Suprapubic skin (tissue), 4 donors: ENCODE measurements at regions not wholly inside any gene's neighbourhood (a gene's known extent, or its start where the extent isn't known, plus 50 kb on each side); places are given as distances from the start of the nearest gene placed in this dataset.

Experiments used
- EP300 ChIP-seq: sonication (generic); formaldehyde crosslinking; IDR thresholded peaks from one replicate; pipeline ENCODE4 v1.6.1; 2017; ENCODE audit warnings: antibody characterized with exemption
- POLR2A ChIP-seq, 2 donors: fragments of 450-650 bp; IDR thresholded peaks; one replicate each; pipeline ENCODE4 v1.6.1; 2017; ENCODE audit warnings: antibody characterized with exemption in 2 of 2, mild to moderate bottlenecking in 2 of 2, moderate library complexity in 2 of 2
- POLR2AphosphoS5 ChIP-seq, 3 donors: sonication (generic); formaldehyde crosslinking; IDR thresholded peaks; one replicate each; pipeline ENCODE4 v1.6.1; 2017; ENCODE audit warnings: antibody characterized with exemption in 3 of 3
- TF ChIP-seq, protein P1 (sequence below), 2 donors: fragments of 200-600 bp in 1 of 2; fragments of 450-650 bp in 1 of 2; sonication (generic) in 1 of 2; IDR thresholded peaks; one replicate each; pipeline ENCODE4 v1.5.1; 2016 to 2019; ENCODE audit warnings: antibody characterized with exemption in 2 of 2, mild to moderate bottlenecking in 1 of 2, moderate library complexity in 1 of 2

- TF ChIP-seq, protein P1, sequence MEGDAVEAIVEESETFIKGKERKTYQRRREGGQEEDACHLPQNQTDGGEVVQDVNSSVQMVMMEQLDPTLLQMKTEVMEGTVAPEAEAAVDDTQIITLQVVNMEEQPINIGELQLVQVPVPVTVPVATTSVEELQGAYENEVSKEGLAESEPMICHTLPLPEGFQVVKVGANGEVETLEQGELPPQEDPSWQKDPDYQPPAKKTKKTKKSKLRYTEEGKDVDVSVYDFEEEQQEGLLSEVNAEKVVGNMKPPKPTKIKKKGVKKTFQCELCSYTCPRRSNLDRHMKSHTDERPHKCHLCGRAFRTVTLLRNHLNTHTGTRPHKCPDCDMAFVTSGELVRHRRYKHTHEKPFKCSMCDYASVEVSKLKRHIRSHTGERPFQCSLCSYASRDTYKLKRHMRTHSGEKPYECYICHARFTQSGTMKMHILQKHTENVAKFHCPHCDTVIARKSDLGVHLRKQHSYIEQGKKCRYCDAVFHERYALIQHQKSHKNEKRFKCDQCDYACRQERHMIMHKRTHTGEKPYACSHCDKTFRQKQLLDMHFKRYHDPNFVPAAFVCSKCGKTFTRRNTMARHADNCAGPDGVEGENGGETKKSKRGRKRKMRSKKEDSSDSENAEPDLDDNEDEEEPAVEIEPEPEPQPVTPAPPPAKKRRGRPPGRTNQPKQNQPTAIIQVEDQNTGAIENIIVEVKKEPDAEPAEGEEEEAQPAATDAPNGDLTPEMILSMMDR (IDR thresholded peaks at IDR 0.05), result no peak
- TF ChIP-seq POLR2A (IDR thresholded peaks at IDR 0.05) (no peak), EP300 (no peak), POLR2AphosphoS5 (IDR thresholded peaks at IDR 0.05) (no peak)
These were observed 89.3 kb upstream of the CCDC80 start for GRCh38 chr3:112730210-112730609.
